ENCODE measurements at regions not wholly inside any gene's neighbourhood (a gene's known extent, or its start where the extent isn't known, plus 50 kb on each side); places are given as distances from the start of the nearest gene placed in this dataset.

DNA sequence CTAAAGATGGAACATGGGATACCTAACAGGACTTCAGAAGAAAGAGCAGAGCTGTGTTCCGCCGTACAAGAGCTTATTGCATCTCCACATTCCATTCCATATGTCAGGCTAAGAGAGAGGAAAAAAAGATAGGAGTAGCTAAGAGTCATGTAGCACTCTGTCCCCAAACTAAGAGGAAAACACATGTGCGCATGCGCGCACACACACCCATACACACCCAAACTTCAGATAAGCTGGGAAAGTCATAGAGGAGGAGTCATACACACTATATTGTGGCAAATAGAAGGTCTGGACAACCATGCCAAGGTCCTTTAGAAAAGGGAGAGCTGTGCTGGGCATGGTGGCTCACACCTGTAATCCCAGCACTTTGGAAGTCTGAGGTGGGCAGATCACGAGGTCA, 132.4 kb downstream of the RAB11FIP2 start:
- ATAC-seq (no peak), DNase-seq (ENCODE audit: low spot score) (no peak)
- Histone ChIP-seq H3K9me2 (ENCODE audit: insufficient read depth) (peaks cover 4% of the 10 kb centered on the region; the same call in 1 of the 2 replicates), H3K79me2 (replicated peaks; ENCODE audit: insufficient read depth) (no peaks in the 10 kb centered on the region), H4K20me1 (replicated peaks; ENCODE audit: insufficient read depth) (no peaks in the 10 kb centered on the region), H3K36me3 (ENCODE audit: insufficient read depth) (no peaks in the 10 kb centered on the region), H2AFZ (no peak overlapping the region), H3F3A (replicated peaks; ENCODE audit: low read depth) (no peaks in the 10 kb centered on the region), H3K4me3 (no peak overlapping the region), H3K27ac (ENCODE audit: low read depth) (no peak overlapping the region), H3K27me3 (ENCODE audit: insufficient read depth) (no peaks in the 10 kb centered on the region), H3K4me2 (no peak overlapping the region), H3K4me1 (ENCODE audit: insufficient read depth) (no peaks in the 10 kb centered on the region)
- TF ChIP-seq ZNF114 (CRISPR knock-in tag; IDR thresholded peaks at IDR 0.05) = no peak
- H3K4me1 Mint-ChIP-seq = no peaks in the 10 kb centered on the region
- H3K36me3 Mint-ChIP-seq (ENCODE audit: low read depth) = no peaks in the 10 kb centered on the region
- no peaks in the 10 kb centered on the region for H3K27me3 Mint-ChIP-seq (ENCODE audit: insufficient read depth, low read depth, poor library complexity)
- H3K27ac Mint-ChIP-seq = no peak overlapping the region
- H3K9me3 Mint-ChIP-seq = no peaks in the 10 kb centered on the region; the same call in 2 of the 3 replicates
- H3K4me3 Mint-ChIP-seq = no peak overlapping the region

DNA sequence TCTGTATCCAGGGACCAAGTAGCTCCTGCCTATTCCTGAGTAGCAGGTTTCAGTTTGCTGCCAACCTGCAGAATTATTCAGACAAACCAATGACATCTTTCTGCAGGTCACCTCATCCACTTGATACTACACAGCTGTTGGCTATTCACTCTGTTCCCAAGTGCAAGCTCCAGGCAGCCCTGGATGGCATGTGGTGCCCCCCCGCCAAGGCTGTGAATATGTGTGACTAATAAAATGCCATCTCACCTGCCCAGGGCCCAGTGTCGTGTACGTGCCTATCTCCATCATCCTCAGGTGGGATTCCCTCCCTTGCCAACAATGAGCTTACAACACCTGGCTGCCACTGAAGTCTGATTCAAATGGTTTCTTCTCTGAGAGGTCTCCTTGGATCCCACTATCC, 125.8 kb downstream of the RAB11FIP2 start:
- no peaks in the 10 kb centered on the region for H4K20me1 ChIP-seq (replicated peaks; ENCODE audit: insufficient read depth)
- H2AFZ ChIP-seq = no peak overlapping the region
- H3K9me3 Mint-ChIP-seq = no peaks in the 10 kb centered on the region
- H3K79me2 ChIP-seq (replicated peaks; ENCODE audit: insufficient read depth) = no peaks in the 10 kb centered on the region
- no peak overlapping the region for H3K4me3 Mint-ChIP-seq
- no peak overlapping the region for H3K27ac Mint-ChIP-seq
- DNase-seq (ENCODE audit: low spot score) (no peak), ATAC-seq (no peak)
- H3K4me3 ChIP-seq = no peak overlapping the region
- no peaks in the 10 kb centered on the region for H3K4me1 Mint-ChIP-seq
- no peaks in the 10 kb centered on the region for H3F3A ChIP-seq (replicated peaks; ENCODE audit: low read depth)
- no peaks in the 10 kb centered on the region for H3K27me3 ChIP-seq (ENCODE audit: insufficient read depth)
- no peaks in the 10 kb centered on the region for H3K27me3 Mint-ChIP-seq (ENCODE audit: insufficient read depth, low read depth, poor library complexity)
- no peaks in the 10 kb centered on the region for H3K36me3 ChIP-seq (ENCODE audit: insufficient read depth)
- no peak overlapping the region for H3K27ac ChIP-seq (ENCODE audit: low read depth)
- no peaks in the 10 kb centered on the region for H3K4me1 ChIP-seq (ENCODE audit: insufficient read depth)
- H3K9me2 ChIP-seq (ENCODE audit: insufficient read depth) = no peaks in the 10 kb centered on the region; the same call in 1 of the 2 replicates
- H3K36me3 Mint-ChIP-seq (ENCODE audit: low read depth) = no peaks in the 10 kb centered on the region
- no peak overlapping the region for H3K4me2 ChIP-seq
- TF ChIP-seq STAT1 (IDR thresholded peaks at IDR 0.05; ENCODE audit: unreplicated experiment) = no peak
- TF ChIP-seq, protein P1, sequence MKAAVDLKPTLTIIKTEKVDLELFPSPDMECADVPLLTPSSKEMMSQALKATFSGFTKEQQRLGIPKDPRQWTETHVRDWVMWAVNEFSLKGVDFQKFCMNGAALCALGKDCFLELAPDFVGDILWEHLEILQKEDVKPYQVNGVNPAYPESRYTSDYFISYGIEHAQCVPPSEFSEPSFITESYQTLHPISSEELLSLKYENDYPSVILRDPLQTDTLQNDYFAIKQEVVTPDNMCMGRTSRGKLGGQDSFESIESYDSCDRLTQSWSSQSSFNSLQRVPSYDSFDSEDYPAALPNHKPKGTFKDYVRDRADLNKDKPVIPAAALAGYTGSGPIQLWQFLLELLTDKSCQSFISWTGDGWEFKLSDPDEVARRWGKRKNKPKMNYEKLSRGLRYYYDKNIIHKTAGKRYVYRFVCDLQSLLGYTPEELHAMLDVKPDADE (IDR thresholded peaks at IDR 0.05) = no peak
- TF ChIP-seq, protein P2, sequence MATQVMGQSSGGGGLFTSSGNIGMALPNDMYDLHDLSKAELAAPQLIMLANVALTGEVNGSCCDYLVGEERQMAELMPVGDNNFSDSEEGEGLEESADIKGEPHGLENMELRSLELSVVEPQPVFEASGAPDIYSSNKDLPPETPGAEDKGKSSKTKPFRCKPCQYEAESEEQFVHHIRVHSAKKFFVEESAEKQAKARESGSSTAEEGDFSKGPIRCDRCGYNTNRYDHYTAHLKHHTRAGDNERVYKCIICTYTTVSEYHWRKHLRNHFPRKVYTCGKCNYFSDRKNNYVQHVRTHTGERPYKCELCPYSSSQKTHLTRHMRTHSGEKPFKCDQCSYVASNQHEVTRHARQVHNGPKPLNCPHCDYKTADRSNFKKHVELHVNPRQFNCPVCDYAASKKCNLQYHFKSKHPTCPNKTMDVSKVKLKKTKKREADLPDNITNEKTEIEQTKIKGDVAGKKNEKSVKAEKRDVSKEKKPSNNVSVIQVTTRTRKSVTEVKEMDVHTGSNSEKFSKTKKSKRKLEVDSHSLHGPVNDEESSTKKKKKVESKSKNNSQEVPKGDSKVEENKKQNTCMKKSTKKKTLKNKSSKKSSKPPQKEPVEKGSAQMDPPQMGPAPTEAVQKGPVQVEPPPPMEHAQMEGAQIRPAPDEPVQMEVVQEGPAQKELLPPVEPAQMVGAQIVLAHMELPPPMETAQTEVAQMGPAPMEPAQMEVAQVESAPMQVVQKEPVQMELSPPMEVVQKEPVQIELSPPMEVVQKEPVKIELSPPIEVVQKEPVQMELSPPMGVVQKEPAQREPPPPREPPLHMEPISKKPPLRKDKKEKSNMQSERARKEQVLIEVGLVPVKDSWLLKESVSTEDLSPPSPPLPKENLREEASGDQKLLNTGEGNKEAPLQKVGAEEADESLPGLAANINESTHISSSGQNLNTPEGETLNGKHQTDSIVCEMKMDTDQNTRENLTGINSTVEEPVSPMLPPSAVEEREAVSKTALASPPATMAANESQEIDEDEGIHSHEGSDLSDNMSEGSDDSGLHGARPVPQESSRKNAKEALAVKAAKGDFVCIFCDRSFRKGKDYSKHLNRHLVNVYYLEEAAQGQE (IDR thresholded peaks at IDR 0.05; ENCODE audit: unreplicated experiment) = no peak
- TF ChIP-seq, protein P3, sequence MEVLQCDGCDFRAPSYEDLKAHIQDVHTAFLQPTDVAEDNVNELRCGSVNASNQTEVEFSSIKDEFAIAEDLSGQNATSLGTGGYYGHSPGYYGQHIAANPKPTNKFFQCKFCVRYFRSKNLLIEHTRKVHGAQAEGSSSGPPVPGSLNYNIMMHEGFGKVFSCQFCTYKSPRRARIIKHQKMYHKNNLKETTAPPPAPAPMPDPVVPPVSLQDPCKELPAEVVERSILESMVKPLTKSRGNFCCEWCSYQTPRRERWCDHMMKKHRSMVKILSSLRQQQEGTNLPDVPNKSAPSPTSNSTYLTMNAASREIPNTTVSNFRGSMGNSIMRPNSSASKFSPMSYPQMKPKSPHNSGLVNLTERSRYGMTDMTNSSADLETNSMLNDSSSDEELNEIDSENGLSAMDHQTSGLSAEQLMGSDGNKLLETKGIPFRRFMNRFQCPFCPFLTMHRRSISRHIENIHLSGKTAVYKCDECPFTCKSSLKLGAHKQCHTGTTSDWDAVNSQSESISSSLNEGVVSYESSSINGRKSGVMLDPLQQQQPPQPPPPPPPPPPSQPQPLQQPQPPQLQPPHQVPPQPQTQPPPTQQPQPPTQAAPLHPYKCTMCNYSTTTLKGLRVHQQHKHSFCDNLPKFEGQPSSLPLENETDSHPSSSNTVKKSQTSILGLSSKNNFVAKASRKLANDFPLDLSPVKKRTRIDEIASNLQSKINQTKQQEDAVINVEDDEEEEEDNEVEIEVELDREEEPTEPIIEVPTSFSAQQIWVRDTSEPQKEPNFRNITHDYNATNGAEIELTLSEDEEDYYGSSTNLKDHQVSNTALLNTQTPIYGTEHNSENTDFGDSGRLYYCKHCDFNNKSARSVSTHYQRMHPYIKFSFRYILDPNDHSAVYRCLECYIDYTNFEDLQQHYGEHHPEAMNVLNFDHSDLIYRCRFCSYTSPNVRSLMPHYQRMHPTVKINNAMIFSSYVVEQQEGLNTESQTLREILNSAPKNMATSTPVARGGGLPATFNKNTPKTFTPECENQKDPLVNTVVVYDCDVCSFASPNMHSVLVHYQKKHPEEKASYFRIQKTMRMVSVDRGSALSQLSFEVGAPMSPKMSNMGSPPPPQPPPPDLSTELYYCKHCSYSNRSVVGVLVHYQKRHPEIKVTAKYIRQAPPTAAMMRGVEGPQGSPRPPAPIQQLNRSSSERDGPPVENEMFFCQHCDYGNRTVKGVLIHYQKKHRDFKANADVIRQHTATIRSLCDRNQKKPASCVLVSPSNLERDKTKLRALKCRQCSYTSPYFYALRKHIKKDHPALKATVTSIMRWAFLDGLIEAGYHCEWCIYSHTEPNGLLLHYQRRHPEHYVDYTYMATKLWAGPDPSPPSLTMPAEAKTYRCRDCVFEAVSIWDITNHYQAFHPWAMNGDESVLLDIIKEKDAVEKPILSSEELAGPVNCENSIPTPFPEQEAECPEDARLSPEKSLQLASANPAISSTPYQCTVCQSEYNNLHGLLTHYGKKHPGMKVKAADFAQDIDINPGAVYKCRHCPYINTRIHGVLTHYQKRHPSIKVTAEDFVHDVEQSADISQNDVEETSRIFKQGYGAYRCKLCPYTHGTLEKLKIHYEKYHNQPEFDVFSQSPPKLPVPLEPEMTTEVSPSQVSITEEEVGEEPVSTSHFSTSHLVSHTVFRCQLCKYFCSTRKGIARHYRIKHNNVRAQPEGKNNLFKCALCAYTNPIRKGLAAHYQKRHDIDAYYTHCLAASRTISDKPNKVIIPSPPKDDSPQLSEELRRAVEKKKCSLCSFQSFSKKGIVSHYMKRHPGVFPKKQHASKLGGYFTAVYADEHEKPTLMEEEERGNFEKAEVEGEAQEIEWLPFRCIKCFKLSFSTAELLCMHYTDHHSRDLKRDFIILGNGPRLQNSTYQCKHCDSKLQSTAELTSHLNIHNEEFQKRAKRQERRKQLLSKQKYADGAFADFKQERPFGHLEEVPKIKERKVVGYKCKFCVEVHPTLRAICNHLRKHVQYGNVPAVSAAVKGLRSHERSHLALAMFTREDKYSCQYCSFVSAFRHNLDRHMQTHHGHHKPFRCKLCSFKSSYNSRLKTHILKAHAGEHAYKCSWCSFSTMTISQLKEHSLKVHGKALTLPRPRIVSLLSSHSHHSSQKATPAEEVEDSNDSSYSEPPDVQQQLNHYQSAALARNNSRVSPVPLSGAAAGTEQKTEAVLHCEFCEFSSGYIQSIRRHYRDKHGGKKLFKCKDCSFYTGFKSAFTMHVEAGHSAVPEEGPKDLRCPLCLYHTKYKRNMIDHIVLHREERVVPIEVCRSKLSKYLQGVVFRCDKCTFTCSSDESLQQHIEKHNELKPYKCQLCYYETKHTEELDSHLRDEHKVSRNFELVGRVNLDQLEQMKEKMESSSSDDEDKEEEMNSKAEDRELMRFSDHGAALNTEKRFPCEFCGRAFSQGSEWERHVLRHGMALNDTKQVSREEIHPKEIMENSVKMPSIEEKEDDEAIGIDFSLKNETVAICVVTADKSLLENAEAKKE (CRISPR knock-in tag; IDR thresholded peaks at IDR 0.05) = no peak
- no peak for TF ChIP-seq CREB1 (CRISPR knock-in tag; IDR thresholded peaks at IDR 0.05; ENCODE audit: low read depth)
- TF ChIP-seq JUNB (IDR thresholded peaks at IDR 0.05; ENCODE audit: unreplicated experiment) = no peak
- no peak for TF ChIP-seq POLR2AphosphoS5 (IDR thresholded peaks at IDR 0.05; ENCODE audit: low read depth)
- no peak for TF ChIP-seq ZNF331 (CRISPR knock-in tag; IDR thresholded peaks at IDR 0.05; ENCODE audit: low read depth)
- TF ChIP-seq NANOG (IDR thresholded peaks at IDR 0.05; ENCODE audit: borderline replicate concordance) = no peak
- TF ChIP-seq ZNF114 (CRISPR knock-in tag; IDR thresholded peaks at IDR 0.05) = no peak
- no peak for TF ChIP-seq EZH2 (IDR thresholded peaks at IDR 0.05; ENCODE audit: low read depth, unreplicated experiment)
- TF ChIP-seq EZH2phosphoT487 (IDR thresholded peaks at IDR 0.05; ENCODE audit: unreplicated experiment) = no peak

Measured in GM23338 (cell line).